NCI-H2029 treated with DMSO at 0.1 percent for 48 hours (cell line): ENCODE measurements at regions not wholly inside any gene's neighbourhood (a gene's known extent, or its start where the extent isn't known, plus 50 kb on each side); places are given as distances from the start of the nearest gene placed in this dataset.
A peak's percentile ranks its signal among the peaks of the same experiment; 100 is the strongest.

ENCODE experiments used
- DNase-seq: peaks from one replicate; lab custom pipeline; 2025; lab: John Stamatoyannopoulos, UW

GRCh38 chr5:3736466-3736865 is 140.8 kb downstream of the IRX1 start:
- DNase-seq = no peak

- DNase-seq = no peak
Observed at GRCh38 chr5:3736926-3737325, 141.3 kb downstream of the IRX1 start.

GRCh38 chr5:3738919-3739318 is 143.3 kb downstream of the IRX1 start:
- no peak for DNase-seq

- peak; percentile 5 for DNase-seq
Observed at GRCh38 chr5:3740546-3741373, 145.1 kb downstream of the IRX1 start.

GRCh38 chr5:3741374-3741770 is 145.7 kb downstream of the IRX1 start:
- DNase-seq = no peak

GRCh38 chr5:3742750-3743149 is 147.1 kb downstream of the IRX1 start:
- DNase-seq = no peak

GRCh38 chr5:3751846-3752245 is 156.2 kb downstream of the IRX1 start:
- DNase-seq = no peak

GRCh38 chr5:3778000-3778550 is 182.4 kb downstream of the IRX1 start:
- DNase-seq = no peak

GRCh38 chr5:3778945-3779344 is 183.3 kb downstream of the IRX1 start:
- DNase-seq = no peak

- no peak for DNase-seq
Observed at GRCh38 chr5:3780278-3780677, 184.6 kb downstream of the IRX1 start.

GRCh38 chr5:3780907-3781306 is 185.3 kb downstream of the IRX1 start:
- DNase-seq = no peak

- DNase-seq = no peak
Observed at GRCh38 chr5:3784854-3785253, 189.2 kb downstream of the IRX1 start.

- DNase-seq = no peak
Observed at GRCh38 chr5:3786165-3786564, 190.5 kb downstream of the IRX1 start.

- no peak for DNase-seq
Observed at GRCh38 chr5:3786891-3787430, 191.3 kb downstream of the IRX1 start.

- DNase-seq = no peak
Observed at GRCh38 chr5:3787604-3788003, 192.0 kb downstream of the IRX1 start.

GRCh38 chr5:3789519-3790193 is 194.0 kb downstream of the IRX1 start:
- DNase-seq = no peak

- DNase-seq = no peak
Observed at GRCh38 chr5:3793162-3793561, 197.5 kb downstream of the IRX1 start.

- no peak for DNase-seq
Observed at GRCh38 chr5:3794611-3795010, 199.0 kb downstream of the IRX1 start.

- DNase-seq = no peak
Observed at GRCh38 chr5:3796736-3797135, 201.1 kb downstream of the IRX1 start.

GRCh38 chr5:3801967-3802366 is 206.3 kb downstream of the IRX1 start:
- no peak for DNase-seq

- DNase-seq = no peak
Observed at GRCh38 chr5:3809455-3809854, 213.8 kb downstream of the IRX1 start.

- DNase-seq = no peak
Observed at GRCh38 chr5:3811116-3811515, 215.5 kb downstream of the IRX1 start.

- DNase-seq = no peak
Observed at GRCh38 chr5:3818624-3819023, 223.0 kb downstream of the IRX1 start.
